HL-60 (cell line): ENCODE measurements at regions not wholly inside any gene's neighbourhood (a gene's known extent, or its start where the extent isn't known, plus 50 kb on each side); places are given as distances from the start of the nearest gene placed in this dataset.

ENCODE experiments used
- GABPA ChIP-seq: IDR thresholded peaks from 2 replicates; pipeline ENCODE4 v1.6.1; 2012; ENCODE audit warnings: low read depth
- POLR2AphosphoS5 ChIP-seq: IDR thresholded peaks from 2 replicates; pipeline ENCODE4 v1.6.1; 2012; ENCODE audit warnings: low read depth
- SPI1 ChIP-seq: IDR thresholded peaks from 2 replicates; pipeline ENCODE4 v1.6.1; 2012; ENCODE audit warnings: low read depth, mild to moderate bottlenecking, borderline replicate concordance
- TF ChIP-seq, protein P1 (sequence below): IDR thresholded peaks from one replicate; pipeline ENCODE4 v1.5.1; 2011; ENCODE audit warnings: low read length, control low read depth, inconsistent platforms; ENCODE audit not compliant: insufficient read depth

DNA sequence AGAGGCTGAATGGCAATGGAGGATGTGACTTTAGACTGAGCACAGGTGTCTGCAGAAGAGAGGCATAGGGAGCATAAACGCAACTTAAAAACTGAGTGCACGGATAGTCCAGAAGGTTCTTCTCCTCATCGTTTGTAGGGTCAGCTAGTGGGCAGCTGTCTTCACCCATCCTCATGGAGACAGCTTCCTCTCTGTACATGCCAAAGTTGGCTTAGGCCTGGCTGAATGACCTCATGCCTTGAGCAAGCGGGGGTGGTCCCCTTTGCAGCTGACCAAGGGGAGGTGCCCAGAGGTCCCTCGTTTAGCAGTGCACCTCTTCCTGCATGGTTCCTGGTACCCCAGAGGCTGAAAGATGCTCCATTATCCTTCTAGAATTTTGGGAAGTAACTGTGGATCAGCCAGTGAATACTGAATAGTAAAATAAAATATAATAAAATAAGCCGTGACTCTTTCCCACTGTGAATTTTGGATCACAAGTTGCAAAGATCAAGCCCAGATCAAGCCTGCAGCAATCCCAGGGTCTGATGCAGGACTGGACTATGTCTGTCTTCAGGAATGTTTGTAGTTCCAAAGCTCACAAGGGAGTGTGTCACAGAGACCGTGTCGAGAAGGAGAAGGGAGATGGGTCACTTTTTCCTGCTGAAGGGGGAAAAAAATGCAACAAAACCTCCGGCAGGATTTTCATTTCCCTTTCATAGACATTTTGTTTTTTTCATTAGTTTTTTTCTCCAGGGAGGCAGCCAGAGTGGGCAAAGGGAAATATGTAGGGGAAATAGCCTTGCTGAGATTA is 295.3 kb upstream of the MKI67 start:
- TF ChIP-seq GABPA: no peak
- TF ChIP-seq, protein P1, sequence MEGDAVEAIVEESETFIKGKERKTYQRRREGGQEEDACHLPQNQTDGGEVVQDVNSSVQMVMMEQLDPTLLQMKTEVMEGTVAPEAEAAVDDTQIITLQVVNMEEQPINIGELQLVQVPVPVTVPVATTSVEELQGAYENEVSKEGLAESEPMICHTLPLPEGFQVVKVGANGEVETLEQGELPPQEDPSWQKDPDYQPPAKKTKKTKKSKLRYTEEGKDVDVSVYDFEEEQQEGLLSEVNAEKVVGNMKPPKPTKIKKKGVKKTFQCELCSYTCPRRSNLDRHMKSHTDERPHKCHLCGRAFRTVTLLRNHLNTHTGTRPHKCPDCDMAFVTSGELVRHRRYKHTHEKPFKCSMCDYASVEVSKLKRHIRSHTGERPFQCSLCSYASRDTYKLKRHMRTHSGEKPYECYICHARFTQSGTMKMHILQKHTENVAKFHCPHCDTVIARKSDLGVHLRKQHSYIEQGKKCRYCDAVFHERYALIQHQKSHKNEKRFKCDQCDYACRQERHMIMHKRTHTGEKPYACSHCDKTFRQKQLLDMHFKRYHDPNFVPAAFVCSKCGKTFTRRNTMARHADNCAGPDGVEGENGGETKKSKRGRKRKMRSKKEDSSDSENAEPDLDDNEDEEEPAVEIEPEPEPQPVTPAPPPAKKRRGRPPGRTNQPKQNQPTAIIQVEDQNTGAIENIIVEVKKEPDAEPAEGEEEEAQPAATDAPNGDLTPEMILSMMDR: no peak
- no peak for TF ChIP-seq POLR2AphosphoS5
- TF ChIP-seq SPI1: no peak
